ENCODE measurements at regions not wholly inside any gene's neighbourhood (a gene's known extent, or its start where the extent isn't known, plus 50 kb on each side); places are given as distances from the start of the nearest gene placed in this dataset.

GRCh38 chr6:56808871-56809359, 146.0 kb upstream of the BEND6 start:
- Histone ChIP-seq H3K9ac (ENCODE audit: extremely low read depth, low read length, poor library complexity, severe bottlenecking) (no peak overlapping the region), H3K27ac (ENCODE audit: low read depth, low read length) (no peak overlapping the region), H3K9me3 (ENCODE audit: control insufficient read depth, low read length) (no peaks in the 10 kb centered on the region), H3K36me3 (ENCODE audit: control insufficient read depth, insufficient read depth, low read length) (no peaks in the 10 kb centered on the region), H3K4me3 (ENCODE audit: low read length) (no peak overlapping the region), H3K4me1 (ENCODE audit: control insufficient read depth, insufficient read depth, low read length) (no peaks in the 10 kb centered on the region), H3K27me3 (ENCODE audit: control insufficient read depth, insufficient read depth, low read length, poor library complexity, severe bottlenecking) (no peaks in the 10 kb centered on the region)
- Mint-ChIP-seq H3K27ac (peak overlapping the region; percentile 14), H3K27me3 (ENCODE audit: insufficient read depth) (no peaks in the 10 kb centered on the region), H3K4me3 (no peak overlapping the region), H3K4me1 (peaks cover 30% of the 10 kb centered on the region), H3K9me3 (no peaks in the 10 kb centered on the region), H3K36me3 (ENCODE audit: low read depth) (no peaks in the 10 kb centered on the region)
- WGBS, 2 experiments (ENCODE audit: insufficient coverage in 1 of 2, insufficient read length in 1 of 2), result 70 to 91% methylated on average over 2 to 3 of the region's 3 CpGs
- TF ChIP-seq CTCF (conservative IDR thresholded peaks at IDR 0.05), result no peak
- DNase-seq, result no peak

- no peaks in the 10 kb centered on the region for H3K27me3 Mint-ChIP-seq (ENCODE audit: insufficient read depth)
- Histone ChIP-seq H3K9me3 (ENCODE audit: control insufficient read depth, low read length) (no peaks in the 10 kb centered on the region), H3K27ac (ENCODE audit: low read depth, low read length) (no peak overlapping the region), H3K4me1 (ENCODE audit: control insufficient read depth, insufficient read depth, low read length) (no peaks in the 10 kb centered on the region), H3K4me3 (ENCODE audit: low read length) (no peak overlapping the region), H3K27me3 (ENCODE audit: control insufficient read depth, insufficient read depth, low read length, poor library complexity, severe bottlenecking) (no peaks in the 10 kb centered on the region), H3K9ac (ENCODE audit: extremely low read depth, low read length, poor library complexity, severe bottlenecking) (no peak overlapping the region), H3K36me3 (ENCODE audit: control insufficient read depth, insufficient read depth, low read length) (no peaks in the 10 kb centered on the region)
- no peak for DNase-seq
- no peaks in the 10 kb centered on the region for H3K9me3 Mint-ChIP-seq
- peaks cover 30% of the 10 kb centered on the region for H3K4me1 Mint-ChIP-seq
- H3K27ac Mint-ChIP-seq, result peak overlapping the region; percentile 4
- H3K36me3 Mint-ChIP-seq (ENCODE audit: low read depth), result no peaks in the 10 kb centered on the region
- no peak for TF ChIP-seq CTCF (conservative IDR thresholded peaks at IDR 0.05)
- H3K4me3 Mint-ChIP-seq, result no peak overlapping the region
- WGBS, 2 experiments (ENCODE audit: insufficient coverage in 1 of 2, insufficient read length in 1 of 2), result 78 to 100% methylated on average over 1 to 4 of the region's 4 CpGs
These were observed 146.9 kb upstream of the BEND6 start for GRCh38 chr6:56807989-56808337.

- WGBS, 2 experiments (ENCODE audit: insufficient coverage in 1 of 2, insufficient read length in 1 of 2), result 93 to 95% methylated on average over 2 to 4 of the region's 4 CpGs
- Histone ChIP-seq H3K27ac (ENCODE audit: low read depth, low read length) (no peak overlapping the region), H3K27me3 (ENCODE audit: control insufficient read depth, insufficient read depth, low read length, poor library complexity, severe bottlenecking) (no peaks in the 10 kb centered on the region), H3K9ac (ENCODE audit: extremely low read depth, low read length, poor library complexity, severe bottlenecking) (no peak overlapping the region), H3K4me3 (ENCODE audit: low read length) (no peak overlapping the region), H3K9me3 (ENCODE audit: control insufficient read depth, low read length) (no peaks in the 10 kb centered on the region), H3K36me3 (ENCODE audit: control insufficient read depth, insufficient read depth, low read length) (no peaks in the 10 kb centered on the region), H3K4me1 (ENCODE audit: control insufficient read depth, insufficient read depth, low read length) (no peaks in the 10 kb centered on the region)
- Mint-ChIP-seq H3K4me1 (peaks cover 33% of the 10 kb centered on the region), H3K27ac (peak overlapping the region; percentile 72), H3K9me3 (no peaks in the 10 kb centered on the region), H3K4me3 (no peak overlapping the region), H3K36me3 (ENCODE audit: low read depth) (no peaks in the 10 kb centered on the region), H3K27me3 (ENCODE audit: insufficient read depth) (no peaks in the 10 kb centered on the region)
- TF ChIP-seq CTCF (conservative IDR thresholded peaks at IDR 0.05), result no peak
- DNase-seq, result no peak
These were observed 147.4 kb upstream of the BEND6 start for GRCh38 chr6:56807326-56807988.
